ENCODE measurements at regions not wholly inside any gene's neighbourhood (a gene's known extent, or its start where the extent isn't known, plus 50 kb on each side); places are given as distances from the start of the nearest gene placed in this dataset.

GRCh38 chr3:89923921-89924610 is 816.6 kb downstream of the EPHA3 start:
- TF ChIP-seq CTCF (IDR thresholded peaks at IDR 0.05) (no peak), POLR2A (IDR thresholded peaks at IDR 0.05) (no peak)
